OCI-LY3 (cell line): ENCODE measurements at regions not wholly inside any gene's neighbourhood (a gene's known extent, or its start where the extent isn't known, plus 50 kb on each side); places are given as distances from the start of the nearest gene placed in this dataset.

Source experiments
- H2AFZ ChIP-seq: fragments of 200-600, 300-600 bp; shearing (Covaris generic); 2 replicates; pipeline ENCODE4 v1.6.0; 2014; ENCODE audit warnings: antibody characterized with exemption, low read depth, low read length
- H3K27ac ChIP-seq: fragments of 200-600, 300-600 bp; sonication (generic); 2 replicates; pipeline ENCODE4 v1.5.1; 2014; ENCODE audit warnings: mild to moderate bottlenecking, low read length, moderate library complexity, mixed read lengths
- H3K27me3 ChIP-seq: fragments of 200-600, 300-600 bp; sonication (generic); 2 replicates; pipeline ENCODE4 v1.6.1; 2014; ENCODE audit warnings: low read depth, low read length, mixed read lengths
- H3K36me3 ChIP-seq: fragments of 200-600, 300-600 bp; sonication (generic); replicated peaks from 2 replicates; pipeline ENCODE3; 2014; ENCODE audit warnings: low read depth, low read length, mixed read lengths
- H3K4me1 ChIP-seq: fragments of 300-600, 200-600 bp; sonication (generic); 2 replicates; pipeline ENCODE4 v1.6.1; 2014; ENCODE audit warnings: low read length, mixed read lengths
- H3K4me2 ChIP-seq: fragments of 200-600, 300-600 bp; sonication (generic); 2 replicates; pipeline ENCODE4 v1.6.1; 2014; ENCODE audit warnings: low read length, mixed read lengths
- H3K4me3 ChIP-seq: fragments of 300-600, 200-600 bp; sonication (generic); 2 replicates; pipeline ENCODE4 v1.5.1; 2014; ENCODE audit warnings: antibody characterized with exemption, mild to moderate bottlenecking, low read length, moderate library complexity
- H3K79me2 ChIP-seq: fragments of 300-600, 200-600 bp; shearing (Covaris generic); 2 replicates; pipeline ENCODE4 v1.6.1; 2014; ENCODE audit warnings: mild to moderate bottlenecking, low read length, mixed read lengths
- H3K9ac ChIP-seq: fragments of 300-600, 200-600 bp; shearing (Covaris generic); 2 replicates; pipeline ENCODE4 v1.6.0; 2014; ENCODE audit warnings: mild to moderate bottlenecking, low read length, moderate library complexity
- H3K9me3 ChIP-seq: fragments of 200-600, 300-600 bp; shearing (Covaris generic); 2 replicates; pipeline ENCODE4 v1.6.1; 2014; ENCODE audit warnings: low read length, mixed read lengths; ENCODE audit not compliant: insufficient read depth
- H4K20me1 ChIP-seq: fragments of 200-600, 300-600 bp; sonication (generic); 2 replicates; pipeline ENCODE4 v1.6.1; 2016; ENCODE audit warnings: low read length, mixed read lengths; ENCODE audit not compliant: insufficient read depth
- CTCF ChIP-seq: fragments of 200-600, 300-600 bp; sonication (generic); IDR thresholded peaks from 2 replicates; pipeline ENCODE4 v1.5.1; 2014; ENCODE audit warnings: antibody characterized with exemption, low read length, low read depth
- EZH2phosphoT487 ChIP-seq: fragments of 200-600 bp; shearing (Covaris generic); IDR thresholded peaks from 2 replicates; pipeline ENCODE4 v1.6.1; 2018; ENCODE audit warnings: antibody characterized with exemption, mixed run types, low read depth

GRCh38 chr14:25557466-25557865 lies 507.5 kb upstream of the STXBP6 start:
- H3K27me3 ChIP-seq = no peaks in the 10 kb centered on the region
- TF ChIP-seq CTCF = no peak
- TF ChIP-seq EZH2phosphoT487 = no peak
- no peaks in the 10 kb centered on the region for H3K9me3 ChIP-seq
- no peaks in the 10 kb centered on the region for H4K20me1 ChIP-seq
- no peaks in the 10 kb centered on the region for H3K79me2 ChIP-seq
- H3K9ac ChIP-seq = no peak overlapping the region
- no peak overlapping the region for H3K4me3 ChIP-seq
- H3K36me3 ChIP-seq = no peaks in the 10 kb centered on the region
- H3K4me2 ChIP-seq = no peak overlapping the region
- no peak overlapping the region for H2AFZ ChIP-seq
- H3K4me1 ChIP-seq = no peaks in the 10 kb centered on the region
- no peak overlapping the region for H3K27ac ChIP-seq

- Histone ChIP-seq H3K27me3 (0 out of 2 replicates have a peak, but pooled peaks cover 3% of the 10 kb centered on the region), H2AFZ (no peak overlapping the region), H3K4me2 (no peak overlapping the region), H3K9ac (no peak overlapping the region), H3K4me3 (no peak overlapping the region), H3K27ac (no peak overlapping the region), H3K4me1 (no peaks in the 10 kb centered on the region), H4K20me1 (no peaks in the 10 kb centered on the region), H3K79me2 (no peaks in the 10 kb centered on the region), H3K36me3 (no peaks in the 10 kb centered on the region), H3K9me3 (no peaks in the 10 kb centered on the region)
- TF ChIP-seq CTCF = no peak
- TF ChIP-seq EZH2phosphoT487 = no peak
Observed at GRCh38 chr14:25552826-25553225, 502.9 kb upstream of the STXBP6 start.

DNA sequence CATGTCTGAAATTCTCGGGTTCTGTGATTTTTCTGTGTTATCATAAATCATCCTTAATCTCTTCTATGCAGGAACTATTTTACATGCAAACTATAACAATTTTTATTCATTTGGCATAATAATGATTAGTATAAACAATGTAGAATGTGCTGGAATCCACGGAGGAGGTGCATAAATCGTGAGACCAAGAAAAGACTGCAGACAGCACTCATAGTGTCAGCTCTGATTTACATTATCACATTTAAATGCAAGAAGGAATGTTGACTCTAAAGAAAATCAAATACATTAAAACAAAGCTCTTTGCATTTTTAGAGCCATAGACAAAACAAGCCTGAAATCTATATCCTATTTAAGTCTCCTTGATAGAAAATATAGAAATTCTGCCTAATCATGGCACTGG lies 501.7 kb upstream of the STXBP6 start:
- Histone ChIP-seq H3K27me3 (0 out of 2 replicates have a peak, but pooled peaks cover 3% of the 10 kb centered on the region), H3K4me3 (no peak overlapping the region), H3K4me2 (no peak overlapping the region), H4K20me1 (no peaks in the 10 kb centered on the region), H3K9me3 (no peaks in the 10 kb centered on the region), H3K36me3 (no peaks in the 10 kb centered on the region), H3K27ac (no peak overlapping the region), H3K9ac (no peak overlapping the region), H3K4me1 (no peaks in the 10 kb centered on the region), H3K79me2 (no peaks in the 10 kb centered on the region), H2AFZ (no peak overlapping the region)
- TF ChIP-seq CTCF (no peak), EZH2phosphoT487 (no peak)

- Histone ChIP-seq H3K4me2 (no peak overlapping the region), H4K20me1 (no peaks in the 10 kb centered on the region), H3K4me1 (no peaks in the 10 kb centered on the region), H3K9ac (no peak overlapping the region), H3K27me3 (0 out of 2 replicates have a peak, but pooled peaks cover 3% of the 10 kb centered on the region), H3K9me3 (no peaks in the 10 kb centered on the region), H3K4me3 (no peak overlapping the region), H3K36me3 (no peaks in the 10 kb centered on the region), H2AFZ (no peak overlapping the region), H3K79me2 (no peaks in the 10 kb centered on the region), H3K27ac (no peak overlapping the region)
- TF ChIP-seq CTCF (no peak), EZH2phosphoT487 (no peak)
Observed at GRCh38 chr14:25546826-25547225, 496.9 kb upstream of the STXBP6 start.
